HFFc6 (cell line): ENCODE measurements at regions not wholly inside any gene's neighbourhood (a gene's known extent, or its start where the extent isn't known, plus 50 kb on each side); places are given as distances from the start of the nearest gene placed in this dataset.
"Not testable (repeated sequence)": the region's sequence is repeated elsewhere in the genome, so short reads cannot be mapped to it uniquely, and the experiment has no call there.

Experiments used
- DNase-seq: peaks from one replicate; pipeline ENCODE4 v3.0.0-alpha.2; 2018
- H3K27ac Mint-ChIP-seq: 2 replicates; pipeline ENCODE4 v1.8.0; 2020; ENCODE audit warnings: mild to moderate bottlenecking, mixed read lengths
- H3K27me3 Mint-ChIP-seq: 2 replicates; pipeline ENCODE4 v1.8.0; 2021; ENCODE audit warnings: mild to moderate bottlenecking, moderate library complexity, mixed read lengths; ENCODE audit not compliant: insufficient read depth
- H3K36me3 Mint-ChIP-seq: 2 replicates; pipeline ENCODE4 v1.8.0; 2021; ENCODE audit warnings: low read depth, mixed read lengths
- H3K4me1 Mint-ChIP-seq: 2 replicates; pipeline ENCODE4 v1.8.0; 2020; ENCODE audit warnings: low read depth, mixed read lengths
- H3K4me3 Mint-ChIP-seq: 2 replicates; pipeline ENCODE4 v1.8.0; 2020; ENCODE audit warnings: mild to moderate bottlenecking, moderate library complexity, mixed read lengths
- H3K9me3 Mint-ChIP-seq: 2 replicates; pipeline ENCODE4 v1.8.0; 2020; ENCODE audit warnings: mild to moderate bottlenecking, mixed read lengths
- TF ChIP-seq, protein P1 (sequence below): fragments of 200-600 bp; sonication (generic); IDR thresholded peaks from 2 replicates; pipeline ENCODE4 v1.5.0; 2021; ENCODE audit warnings: antibody characterized with exemption, mild to moderate bottlenecking

DNA sequence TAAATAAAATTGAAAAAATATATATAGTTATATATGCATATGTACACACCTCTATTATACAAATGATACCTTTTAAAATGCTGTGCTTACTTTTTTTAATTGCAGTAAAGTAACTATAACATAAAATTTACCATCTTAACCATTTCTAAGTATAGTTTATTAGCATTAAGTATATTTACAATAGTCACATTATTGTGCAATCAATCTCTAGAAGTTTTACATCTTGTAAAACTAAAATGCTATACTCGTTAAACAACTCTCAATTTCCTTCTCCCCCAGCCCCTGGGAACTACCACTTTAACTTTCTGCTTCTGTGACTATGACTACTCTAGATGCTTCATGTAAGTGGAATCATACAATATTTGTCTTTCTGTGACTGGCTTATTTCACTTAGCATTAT, 146.7 kb upstream of the DST start:
- Mint-ChIP-seq H3K9me3 (peaks cover 2% of the 10 kb centered on the region; the same call in 1 of the 2 replicates), H3K36me3 (peaks cover 41% of the 10 kb centered on the region)
- TF ChIP-seq, protein P1, sequence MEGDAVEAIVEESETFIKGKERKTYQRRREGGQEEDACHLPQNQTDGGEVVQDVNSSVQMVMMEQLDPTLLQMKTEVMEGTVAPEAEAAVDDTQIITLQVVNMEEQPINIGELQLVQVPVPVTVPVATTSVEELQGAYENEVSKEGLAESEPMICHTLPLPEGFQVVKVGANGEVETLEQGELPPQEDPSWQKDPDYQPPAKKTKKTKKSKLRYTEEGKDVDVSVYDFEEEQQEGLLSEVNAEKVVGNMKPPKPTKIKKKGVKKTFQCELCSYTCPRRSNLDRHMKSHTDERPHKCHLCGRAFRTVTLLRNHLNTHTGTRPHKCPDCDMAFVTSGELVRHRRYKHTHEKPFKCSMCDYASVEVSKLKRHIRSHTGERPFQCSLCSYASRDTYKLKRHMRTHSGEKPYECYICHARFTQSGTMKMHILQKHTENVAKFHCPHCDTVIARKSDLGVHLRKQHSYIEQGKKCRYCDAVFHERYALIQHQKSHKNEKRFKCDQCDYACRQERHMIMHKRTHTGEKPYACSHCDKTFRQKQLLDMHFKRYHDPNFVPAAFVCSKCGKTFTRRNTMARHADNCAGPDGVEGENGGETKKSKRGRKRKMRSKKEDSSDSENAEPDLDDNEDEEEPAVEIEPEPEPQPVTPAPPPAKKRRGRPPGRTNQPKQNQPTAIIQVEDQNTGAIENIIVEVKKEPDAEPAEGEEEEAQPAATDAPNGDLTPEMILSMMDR, result no peak

DNA sequence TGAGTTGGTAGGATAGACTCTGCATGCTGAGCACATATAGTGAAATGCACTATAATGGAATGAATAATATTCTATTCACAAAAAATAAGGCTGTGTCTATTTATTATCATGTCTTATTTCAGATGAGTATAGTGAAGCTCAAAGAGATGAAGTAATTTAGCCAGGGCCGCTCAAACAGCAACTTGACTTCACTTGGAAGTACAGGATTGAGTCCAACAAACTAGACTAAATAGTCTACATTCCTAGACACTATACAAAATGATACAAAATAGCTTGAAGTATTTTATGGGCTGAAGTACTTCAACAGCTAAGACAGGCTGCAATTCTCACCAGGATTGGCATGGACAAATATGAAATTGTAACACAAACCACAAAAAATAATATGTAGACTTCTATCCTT, 144.5 kb upstream of the DST start:
- peaks cover 8% of the 10 kb centered on the region; the same call in 1 of the 2 replicates for H3K9me3 Mint-ChIP-seq
- H3K27ac Mint-ChIP-seq, result no peak overlapping the region
- no peak overlapping the region for H3K4me3 Mint-ChIP-seq
- TF ChIP-seq, protein P1, result no peak
- DNase-seq, result no peak
- peaks cover 51% of the 10 kb centered on the region for H3K36me3 Mint-ChIP-seq
- peaks cover 9% of the 10 kb centered on the region for H3K27me3 Mint-ChIP-seq
- peaks cover 48% of the 10 kb centered on the region for H3K4me1 Mint-ChIP-seq

More for the DNA sequence above, 146.7 kb upstream of the DST start:
- no peak overlapping the region for H3K27ac Mint-ChIP-seq
- peaks cover 65% of the 10 kb centered on the region for H3K4me1 Mint-ChIP-seq
- DNase-seq, result no peak
- no peak overlapping the region for H3K4me3 Mint-ChIP-seq
- peaks cover 7% of the 10 kb centered on the region; the same call in 1 of the 2 replicates for H3K27me3 Mint-ChIP-seq

DNA sequence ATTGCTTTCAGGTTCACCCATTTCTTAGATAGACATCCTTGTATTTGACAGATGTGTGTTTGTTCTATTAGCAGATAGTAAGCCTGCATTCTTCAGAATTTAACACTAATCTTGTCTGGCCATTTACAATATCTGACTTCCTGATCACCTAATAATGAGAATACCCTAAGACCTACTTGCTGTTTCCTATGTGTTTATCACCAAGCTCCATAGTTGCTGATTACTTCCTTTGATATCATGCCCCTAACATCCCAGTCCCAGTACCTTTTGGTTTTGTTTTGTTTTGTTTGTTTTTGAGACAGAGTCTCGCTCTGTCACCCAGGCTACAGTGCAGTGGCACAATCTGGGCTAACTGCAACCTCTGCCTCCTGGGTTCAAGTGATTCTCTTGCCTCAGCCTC, 143.6 kb upstream of the DST start:
- Mint-ChIP-seq H3K4me1 (peaks cover 39% of the 10 kb centered on the region), H3K9me3 (peaks cover 8% of the 10 kb centered on the region; the same call in 1 of the 2 replicates), H3K4me3 (no peak overlapping the region; the same call in 1 of the 2 replicates), H3K36me3 (peaks cover 45% of the 10 kb centered on the region), H3K27me3 (peaks cover 9% of the 10 kb centered on the region), H3K27ac (peak overlapping the region; percentile 59)
- no peak for DNase-seq
- TF ChIP-seq, protein P1, result no peak

DNA sequence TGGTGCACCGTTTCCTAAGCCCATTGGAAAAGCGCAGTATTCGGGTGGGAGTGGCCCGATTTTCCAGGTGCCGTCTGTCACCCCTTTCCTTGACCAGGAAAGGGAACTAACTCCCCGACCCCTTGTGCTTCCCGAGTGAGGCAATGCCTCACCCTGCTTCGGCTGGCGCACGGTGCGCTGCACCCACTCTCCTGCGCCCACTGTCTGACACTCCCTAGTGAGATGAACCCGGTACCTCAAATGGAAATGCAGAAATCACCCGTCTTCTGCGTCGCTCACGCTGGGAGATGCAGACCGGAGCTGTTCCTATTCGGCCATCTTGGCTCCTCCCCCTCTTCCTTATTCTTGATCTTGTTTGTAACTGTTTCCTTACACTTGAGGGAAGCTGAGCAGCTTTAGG, 142.8 kb upstream of the DST start:
- Mint-ChIP-seq H3K4me1 (peaks cover 33% of the 10 kb centered on the region), H3K4me3 (peak overlapping the region; percentile 37; the same call in 1 of the 2 replicates), H3K36me3 (peaks cover 44% of the 10 kb centered on the region), H3K27ac (peak overlapping the region; percentile 59)
- not testable (repeated sequence) for H3K27me3 Mint-ChIP-seq, H3K9me3 Mint-ChIP-seq, DNase-seq

DNA sequence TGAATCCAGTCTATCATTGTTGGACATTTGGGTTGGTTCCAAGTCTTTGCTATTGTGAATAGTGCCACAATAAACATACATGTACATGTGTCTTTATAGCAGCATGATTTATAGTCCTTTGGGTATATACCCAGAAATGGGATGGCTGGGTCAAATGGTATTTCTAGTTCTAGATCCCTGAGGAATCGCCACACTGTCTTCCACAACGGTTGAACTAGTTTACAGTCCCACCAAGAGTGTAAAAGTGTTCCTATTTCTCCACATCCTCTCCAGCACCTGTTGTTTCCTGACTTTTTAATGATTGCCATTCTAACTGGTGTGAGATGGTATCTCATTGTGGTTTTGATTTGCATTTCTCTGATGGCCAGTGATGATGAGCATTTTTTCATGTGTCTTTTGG, 137.4 kb upstream of the DST start:
- not testable (repeated sequence) for H3K27ac Mint-ChIP-seq, H3K4me3 Mint-ChIP-seq, H3K27me3 Mint-ChIP-seq, DNase-seq
- Mint-ChIP-seq H3K9me3 (peaks cover 13% of the 10 kb centered on the region), H3K4me1 (peaks cover 22% of the 10 kb centered on the region), H3K36me3 (peaks cover 25% of the 10 kb centered on the region)

DNA sequence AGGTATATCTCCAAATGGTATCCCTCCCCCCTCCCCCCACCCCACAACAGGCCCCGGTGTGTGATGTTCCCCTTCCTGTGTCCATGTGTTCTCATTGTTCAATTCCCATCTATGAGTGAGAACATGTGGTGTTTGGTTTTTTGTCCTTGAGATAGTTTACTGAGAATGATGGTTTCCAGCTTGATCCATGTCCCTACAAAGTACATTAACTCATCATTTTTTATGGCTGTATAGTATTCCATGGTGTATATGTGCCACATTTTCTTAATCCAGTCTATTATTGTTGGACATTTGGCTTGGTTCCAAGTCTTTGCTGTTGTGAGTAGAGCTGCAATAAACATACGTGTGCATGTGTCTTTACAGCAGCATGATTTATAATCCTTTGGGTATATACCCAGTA, 135.8 kb upstream of the DST start:
- Mint-ChIP-seq H3K4me1 (peaks cover 35% of the 10 kb centered on the region), H3K36me3 (peaks cover 22% of the 10 kb centered on the region)
- not testable (repeated sequence) for H3K9me3 Mint-ChIP-seq, DNase-seq, H3K27ac Mint-ChIP-seq, H3K27me3 Mint-ChIP-seq, H3K4me3 Mint-ChIP-seq

DNA sequence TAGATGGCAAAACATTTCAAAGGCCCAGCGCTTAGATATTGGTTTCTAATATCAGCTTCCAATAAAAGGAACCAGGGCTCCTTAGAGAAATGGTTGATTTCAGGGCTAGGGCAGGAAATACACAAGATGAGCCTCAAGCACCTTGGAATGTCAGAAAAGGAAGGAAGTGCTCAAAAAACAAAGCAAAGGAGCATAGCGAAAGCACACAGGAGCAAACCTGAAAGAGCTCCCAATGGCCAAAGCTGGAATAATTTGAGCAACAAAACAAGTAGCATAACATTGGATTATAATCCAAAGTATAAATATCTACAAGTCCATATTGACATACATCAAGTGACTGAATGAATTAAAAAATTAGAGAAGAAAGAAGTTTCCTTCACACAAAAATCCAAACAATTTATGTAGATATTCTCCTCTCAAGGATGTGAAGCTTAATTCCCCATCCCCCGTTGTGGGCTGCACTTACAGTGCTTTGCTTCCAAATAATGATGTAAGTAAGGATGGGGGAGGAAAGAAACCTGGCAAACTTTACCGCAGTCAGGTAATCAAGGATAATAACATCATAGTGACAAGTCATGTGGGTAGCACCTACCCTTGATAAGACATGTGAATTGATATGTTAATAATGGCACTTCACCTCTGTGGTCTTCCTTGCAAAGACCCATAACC, 132.9 kb upstream of the DST start:
- peaks cover 64% of the 10 kb centered on the region for H3K4me1 Mint-ChIP-seq
- DNase-seq, result no peak
- H3K4me3 Mint-ChIP-seq, result no peak overlapping the region
- H3K9me3 Mint-ChIP-seq, result peaks cover 5% of the 10 kb centered on the region
- 0 out of 2 replicates have a peak, but pooled peaks cover 4% of the 10 kb centered on the region for H3K27me3 Mint-ChIP-seq
- peaks cover 14% of the 10 kb centered on the region for H3K36me3 Mint-ChIP-seq
- TF ChIP-seq, protein P1, result no peak
- no peak overlapping the region for H3K27ac Mint-ChIP-seq
